GM19395 (cell line): ENCODE measurements at regions not wholly inside any gene's neighbourhood (a gene's known extent, or its start where the extent isn't known, plus 50 kb on each side); places are given as distances from the start of the nearest gene placed in this dataset.

ENCODE experiments used
- ATAC-seq: cut with Tn5 transposase; IDR thresholded peaks from one replicate; pipeline ENCODE4 v1.9.1; 2021; ENCODE audit warnings: mild to moderate bottlenecking, moderate library complexity; ENCODE audit not compliant: unreplicated experiment

DNA sequence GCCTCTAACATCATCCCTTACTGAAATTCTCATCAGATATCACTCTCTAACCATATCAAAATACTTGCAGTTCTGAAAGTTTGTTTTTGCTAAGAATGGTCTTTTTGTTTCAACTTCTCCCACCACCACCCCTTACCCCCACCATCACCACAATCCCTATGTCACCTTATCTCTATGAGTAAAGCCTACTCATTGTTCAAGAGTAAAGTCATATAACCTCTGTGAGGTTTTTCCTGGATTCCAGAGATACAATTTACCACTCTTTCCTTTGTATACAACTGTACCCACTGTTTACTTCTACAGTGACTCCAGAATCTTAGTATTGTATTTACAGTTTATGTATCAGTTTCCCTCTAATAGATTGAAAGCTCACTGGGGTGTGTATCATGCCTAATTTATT is 158.0 kb upstream of the PCDH10 start:
- ATAC-seq: no peak

DNA sequence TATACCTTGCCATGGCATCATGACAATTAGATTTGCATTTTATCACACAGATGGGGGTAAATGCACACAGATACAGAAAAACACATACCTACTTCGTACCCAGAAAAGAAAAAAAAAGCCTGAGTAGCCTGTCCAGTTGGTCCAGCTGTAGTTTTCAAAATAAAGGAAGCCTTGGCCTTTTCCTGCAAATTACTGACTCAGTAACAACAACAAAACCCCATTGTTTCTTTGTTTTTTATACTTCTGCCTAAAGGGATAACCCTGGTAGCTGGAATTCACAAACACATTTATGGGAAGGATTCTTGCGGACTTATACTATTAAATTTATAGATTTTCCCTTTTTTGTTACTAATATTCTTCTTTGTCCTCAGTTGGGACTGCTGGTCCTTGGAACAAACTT is 156.4 kb upstream of the PCDH10 start:
- ATAC-seq: no peak

DNA sequence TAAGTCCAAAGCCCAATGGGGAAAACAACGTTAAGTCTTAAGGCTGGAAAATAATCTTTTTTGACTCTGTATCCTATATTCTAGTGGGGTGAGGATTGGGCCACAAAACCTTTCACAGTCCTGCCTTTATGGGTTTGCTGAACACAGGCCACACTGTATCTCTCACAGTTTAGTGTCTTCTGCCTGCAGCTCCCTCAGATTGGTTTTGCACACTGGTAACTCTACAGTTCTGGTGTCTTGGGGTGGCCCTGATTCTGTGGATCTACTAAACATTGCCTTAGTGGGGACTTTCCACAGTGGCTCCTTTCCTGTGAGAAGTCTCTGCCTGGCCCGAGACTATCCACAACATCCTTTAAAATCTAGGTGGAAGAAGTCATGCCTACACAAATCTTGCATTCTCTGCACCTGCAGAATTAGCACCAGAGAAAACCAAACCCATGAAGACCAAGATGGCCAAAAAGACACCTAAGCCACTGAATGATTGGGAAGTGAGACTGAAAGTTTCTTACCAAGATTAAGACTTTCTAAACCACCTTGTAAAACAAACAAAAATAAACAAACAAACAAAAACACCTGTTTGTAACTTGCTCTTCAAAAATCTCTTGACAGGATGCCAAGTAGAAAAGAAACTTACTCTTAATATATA is 150.4 kb upstream of the PCDH10 start:
- ATAC-seq: no peak

DNA sequence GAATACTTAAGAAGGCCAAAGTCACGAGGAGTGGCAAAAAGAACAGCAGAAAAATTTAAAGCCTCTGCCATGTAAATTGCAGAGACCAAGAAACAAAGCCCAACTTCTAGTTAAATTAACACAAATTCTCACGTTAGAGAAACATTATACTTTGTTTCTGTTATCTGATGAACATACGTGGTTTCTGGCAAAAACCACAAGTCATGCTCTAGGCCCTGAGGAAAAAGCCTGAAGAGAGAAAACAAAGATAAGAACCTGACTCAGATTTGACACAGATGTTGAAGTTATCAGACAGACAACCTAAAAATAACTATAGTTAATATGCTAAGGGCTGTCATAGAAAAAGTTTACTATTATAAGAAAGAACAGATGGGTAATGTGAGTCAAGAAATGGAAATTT is 149.1 kb upstream of the PCDH10 start:
- ATAC-seq: no peak

DNA sequence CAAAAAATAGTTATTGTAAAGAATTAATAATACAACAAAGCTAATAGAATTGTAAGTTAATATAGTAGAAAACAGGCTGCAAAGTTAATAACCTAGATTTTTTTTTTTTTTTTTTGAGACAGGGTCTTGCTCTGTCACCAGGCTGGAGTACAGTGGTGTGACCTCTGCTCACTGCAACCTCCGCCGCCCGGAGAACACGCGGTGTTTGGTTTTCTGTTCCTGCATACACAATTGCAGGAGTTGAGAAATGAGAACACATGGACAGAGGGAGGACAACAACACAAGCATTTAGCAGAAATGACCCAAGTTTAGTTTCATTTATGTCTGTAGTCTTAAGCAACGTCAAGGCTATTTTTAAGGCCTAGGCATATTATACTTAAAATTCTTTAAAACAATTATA is 145.9 kb upstream of the PCDH10 start:
- ATAC-seq: no peak

DNA sequence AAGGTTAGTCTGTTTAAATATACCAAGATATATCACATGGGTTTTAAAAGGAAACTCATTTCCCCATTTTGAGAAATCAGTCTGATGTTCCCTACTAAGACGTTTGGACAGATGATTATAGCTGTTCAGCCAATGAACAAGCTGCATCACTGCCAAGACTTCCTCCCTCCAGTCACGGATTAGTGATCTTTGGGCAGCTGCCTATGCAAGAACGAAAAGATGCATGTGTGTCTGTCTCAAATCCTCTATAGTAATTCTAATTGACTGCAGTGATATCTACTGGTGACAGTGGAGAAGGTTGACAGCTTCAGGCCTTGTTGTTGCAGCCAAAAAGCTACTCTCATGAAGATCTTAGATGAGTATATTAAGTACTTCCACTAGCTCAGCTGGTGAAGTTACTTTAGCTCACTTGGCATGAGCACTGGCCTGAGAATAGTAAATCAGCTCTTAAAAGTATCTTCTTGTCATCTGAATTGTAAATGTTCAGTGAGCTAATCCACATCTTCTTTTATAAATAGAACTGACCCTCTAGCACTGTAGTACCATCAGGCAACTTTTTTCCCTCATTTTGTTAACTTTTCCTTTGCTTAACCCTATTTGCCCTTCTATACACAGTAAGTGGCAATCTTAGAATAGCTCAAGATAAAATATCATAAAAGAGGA is 134.5 kb upstream of the PCDH10 start:
- ATAC-seq: no peak

DNA sequence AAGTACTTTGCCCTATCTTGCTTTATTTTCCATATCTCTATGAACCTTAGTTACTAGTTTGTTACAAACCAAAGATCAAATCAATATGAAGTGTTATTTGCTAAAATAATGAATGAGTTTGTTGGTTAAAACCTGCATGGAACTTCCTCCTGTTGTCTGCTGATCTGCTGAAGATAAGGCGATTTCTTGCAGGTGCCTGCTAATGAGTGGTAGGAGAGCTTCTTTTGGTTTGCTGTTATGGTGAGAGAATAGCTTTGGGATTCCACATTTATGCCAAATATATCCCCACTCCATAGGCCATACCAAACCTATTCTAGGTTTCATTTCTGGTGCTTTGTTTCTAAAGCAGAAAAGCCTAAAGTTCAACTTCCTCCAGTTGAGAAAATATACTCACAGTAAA is 103.8 kb upstream of the PCDH10 start:
- ATAC-seq: no peak

DNA sequence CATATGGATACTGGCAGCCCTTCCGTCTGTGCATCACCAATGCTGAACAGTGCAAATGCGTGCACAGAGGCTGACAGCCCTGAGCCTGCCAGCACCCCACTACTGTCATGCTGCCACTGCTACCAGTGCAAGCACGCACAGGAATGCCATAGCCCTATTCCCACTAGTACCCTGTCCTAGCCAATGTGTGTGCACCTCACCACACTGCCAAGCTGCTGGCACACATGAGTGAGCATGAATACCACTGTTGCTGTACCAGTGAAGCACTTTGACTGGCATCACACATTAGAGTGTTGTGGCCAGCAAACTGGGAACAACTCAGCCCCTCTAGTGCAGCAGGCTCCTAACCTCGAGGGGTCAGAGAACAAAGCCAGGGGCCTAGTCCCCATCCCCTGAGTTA is 102.9 kb upstream of the PCDH10 start:
- ATAC-seq: no peak

DNA sequence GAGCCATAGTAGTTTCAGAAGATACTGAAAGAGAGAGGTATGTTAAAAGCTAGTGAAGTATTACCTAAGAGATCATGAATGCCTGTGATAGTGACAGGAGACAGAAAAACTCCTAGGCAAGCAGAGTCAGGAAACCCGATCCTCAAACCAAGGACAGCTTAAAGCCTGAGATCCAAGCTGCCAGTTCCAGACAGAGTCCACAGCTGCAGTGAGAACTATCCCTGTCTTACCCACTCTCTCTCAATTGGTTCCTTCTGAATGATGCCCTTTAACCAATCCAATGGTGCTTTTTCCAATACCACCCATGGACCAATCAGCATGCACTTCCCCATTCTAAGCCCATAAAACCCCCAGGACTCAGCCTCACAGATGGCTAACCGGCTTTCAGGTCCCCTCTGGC is 90.4 kb upstream of the PCDH10 start:
- no peak for ATAC-seq

DNA sequence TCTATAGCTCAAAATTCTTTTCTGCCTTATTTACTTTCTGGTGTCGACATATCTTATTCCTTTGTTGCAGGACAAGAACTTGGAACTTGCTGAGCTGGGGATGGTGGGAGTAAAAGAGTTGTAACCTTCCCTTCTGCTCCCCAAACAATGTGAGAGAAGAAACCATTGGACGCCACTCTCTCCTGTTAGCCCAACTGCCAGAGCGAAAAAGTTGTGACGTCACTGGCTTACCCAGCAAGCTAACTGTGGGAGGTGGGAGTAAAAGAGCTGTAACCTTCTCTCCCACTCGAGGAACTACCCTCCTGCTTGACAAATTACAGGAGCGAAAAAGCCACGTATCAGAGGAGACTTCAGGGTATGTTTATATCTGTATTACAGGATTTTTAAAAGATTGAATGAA is 90.0 kb upstream of the PCDH10 start:
- no peak for ATAC-seq

DNA sequence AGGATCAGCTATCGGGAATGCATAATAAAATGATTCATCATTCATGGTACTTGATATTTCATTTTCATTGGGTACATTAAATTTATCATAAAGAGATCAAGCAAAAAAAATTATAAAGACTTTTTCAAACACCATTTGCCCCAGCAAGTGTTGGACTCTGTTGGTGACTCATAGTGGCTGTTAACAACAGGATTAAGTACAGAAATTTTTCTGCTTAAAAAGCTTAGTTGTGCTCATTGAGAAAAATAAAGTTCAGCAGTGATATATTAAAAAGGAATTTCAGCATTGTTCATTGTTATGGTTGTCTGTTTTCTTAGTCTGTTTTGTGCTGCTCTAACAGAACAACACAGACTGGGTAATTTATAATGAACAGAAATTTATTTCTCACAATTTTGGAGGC is 86.2 kb upstream of the PCDH10 start:
- no peak for ATAC-seq

DNA sequence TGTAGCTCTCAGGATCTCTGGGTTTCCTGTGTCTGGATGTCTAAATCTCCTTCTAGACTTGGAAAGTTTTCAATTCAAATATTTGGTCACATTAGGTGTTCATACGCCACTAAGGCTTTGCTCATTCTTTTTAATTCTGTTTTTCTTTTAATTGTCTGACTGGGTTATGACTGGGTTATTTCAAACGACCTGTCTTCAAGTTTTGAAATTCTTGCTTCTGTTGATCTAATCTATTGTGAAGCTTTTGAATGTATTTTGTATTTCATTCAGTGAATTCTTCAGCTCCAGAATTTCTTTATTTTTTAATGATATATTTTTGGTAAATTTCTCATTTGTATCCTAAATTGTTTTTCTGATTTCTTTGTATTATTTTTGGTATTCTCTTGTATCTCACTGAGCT is 81.0 kb upstream of the PCDH10 start:
- no peak for ATAC-seq

DNA sequence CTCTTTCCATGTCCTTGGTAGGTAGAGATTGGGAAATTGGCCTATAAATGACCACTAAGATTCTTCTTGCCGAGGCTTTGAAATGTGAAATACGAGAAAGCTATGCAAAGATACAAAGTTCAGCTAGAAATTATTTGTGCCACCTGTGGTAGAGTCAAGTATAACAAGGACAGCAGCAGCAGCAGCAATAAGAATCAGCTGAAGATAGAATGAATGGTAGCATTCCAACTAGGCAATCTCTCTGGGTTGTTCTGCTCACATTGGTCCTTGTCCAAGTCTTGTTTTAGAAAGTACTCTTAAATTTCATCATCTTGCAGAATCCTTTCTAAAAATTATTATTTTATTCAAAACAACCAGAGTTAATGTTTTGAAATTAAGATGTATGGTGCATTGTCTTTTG is 67.8 kb upstream of the PCDH10 start:
- no peak for ATAC-seq

DNA sequence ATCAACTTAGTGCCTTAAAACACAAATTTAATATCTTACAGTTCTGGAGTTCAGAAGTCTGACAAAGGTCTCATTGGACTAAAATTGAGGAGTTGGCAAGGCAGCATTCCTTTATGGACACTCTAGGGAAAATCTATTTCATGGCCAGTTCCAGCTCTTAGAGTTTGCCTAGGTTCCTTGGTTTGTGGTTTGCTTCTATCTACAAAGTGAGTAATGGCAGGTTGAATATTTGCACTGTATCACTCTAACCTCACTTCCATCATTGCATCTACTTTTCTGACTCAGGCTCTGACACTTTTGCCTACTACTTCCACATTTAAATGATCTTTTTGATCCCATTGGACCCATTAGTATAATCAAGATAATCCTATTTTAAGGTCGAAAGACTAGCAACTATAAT is 64.7 kb upstream of the PCDH10 start:
- no peak for ATAC-seq

DNA sequence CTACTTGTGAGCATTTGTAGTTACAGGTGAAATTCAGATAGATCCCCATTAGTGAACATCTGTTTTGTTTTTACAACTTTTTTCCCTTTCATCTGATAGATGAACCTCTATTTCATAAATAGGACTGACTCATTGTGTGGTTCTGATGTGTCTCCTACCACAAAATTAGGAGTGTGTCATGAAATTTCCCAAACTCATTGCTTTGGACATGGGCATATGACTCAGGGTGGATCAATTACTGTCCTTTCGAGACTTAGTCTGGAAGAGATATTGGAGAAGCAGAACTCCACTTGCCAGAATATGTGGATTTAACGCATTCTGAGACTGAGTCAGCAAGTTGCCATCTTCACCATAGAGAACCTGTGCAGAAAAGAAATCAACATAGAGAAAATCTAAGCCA is 53.5 kb upstream of the PCDH10 start:
- ATAC-seq: no peak

DNA sequence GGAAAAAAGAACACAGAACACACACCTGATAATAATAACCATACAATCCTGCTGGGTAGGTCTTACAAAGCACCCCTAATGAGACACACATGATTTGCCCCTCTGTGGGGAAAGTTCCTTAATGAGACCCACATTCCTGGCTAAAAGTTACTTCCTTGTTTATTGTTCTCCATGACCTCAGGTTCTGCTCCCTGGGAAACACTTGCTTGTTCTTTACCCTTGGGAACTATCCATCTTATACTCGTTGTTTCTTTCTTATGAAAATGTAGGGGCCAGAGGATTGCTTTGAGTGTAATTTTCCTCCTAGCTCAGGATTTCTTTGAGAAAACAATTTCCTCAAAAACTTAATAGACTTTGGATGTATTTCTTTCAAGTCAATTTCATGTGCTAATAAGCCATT is 52.1 kb upstream of the PCDH10 start:
- ATAC-seq: no peak
